T-helper 17 cell (primary cell): ENCODE measurements at regions not wholly inside any gene's neighbourhood (a gene's known extent, or its start where the extent isn't known, plus 50 kb on each side); places are given as distances from the start of the nearest gene placed in this dataset.
A peak's percentile ranks its signal among the peaks of the same experiment; 100 is the strongest.
"Not testable (repeated sequence)": the region's sequence is repeated elsewhere in the genome, so short reads cannot be mapped to it uniquely, and the experiment has no call there.

Experiments
- ATAC-seq: fragments of 150-1000 bp; cut with Tn5 transposase; 2 replicates; pipeline ENCODE4 v1.10.0; 2021; ENCODE audit warnings: mild to moderate bottlenecking, moderate library complexity
- DNase-seq, 3 donors: peaks; one replicate each; pipeline versions ENCODE4 v3.0.0 to v3.0.0-alpha.2; 2020 to 2021
- H3K9me3 ChIP-seq: one replicate; pipeline ENCODE4 v1.7.0; 2013; ENCODE audit warnings: low read length, mild to moderate bottlenecking; ENCODE audit not compliant: control insufficient read depth, poor library complexity, severe bottlenecking
- H3K27ac Mint-ChIP-seq: one replicate; pipeline ENCODE4 v1.8.0; 2022; ENCODE audit warnings: mild to moderate bottlenecking, moderate library complexity, mixed read lengths
- H3K27me3 Mint-ChIP-seq: one replicate; pipeline ENCODE4 v1.8.0; 2022; ENCODE audit warnings: mixed read lengths
- H3K36me3 Mint-ChIP-seq: one replicate; pipeline ENCODE4 v1.8.0; 2022; ENCODE audit warnings: low read depth, mixed read lengths
- H3K4me1 Mint-ChIP-seq: one replicate; pipeline ENCODE4 v1.8.0; 2022; ENCODE audit warnings: mild to moderate bottlenecking, mixed read lengths
- H3K4me3 Mint-ChIP-seq: one replicate; pipeline ENCODE4 v1.8.0; 2022; ENCODE audit warnings: mild to moderate bottlenecking, moderate library complexity, mixed read lengths

DNA sequence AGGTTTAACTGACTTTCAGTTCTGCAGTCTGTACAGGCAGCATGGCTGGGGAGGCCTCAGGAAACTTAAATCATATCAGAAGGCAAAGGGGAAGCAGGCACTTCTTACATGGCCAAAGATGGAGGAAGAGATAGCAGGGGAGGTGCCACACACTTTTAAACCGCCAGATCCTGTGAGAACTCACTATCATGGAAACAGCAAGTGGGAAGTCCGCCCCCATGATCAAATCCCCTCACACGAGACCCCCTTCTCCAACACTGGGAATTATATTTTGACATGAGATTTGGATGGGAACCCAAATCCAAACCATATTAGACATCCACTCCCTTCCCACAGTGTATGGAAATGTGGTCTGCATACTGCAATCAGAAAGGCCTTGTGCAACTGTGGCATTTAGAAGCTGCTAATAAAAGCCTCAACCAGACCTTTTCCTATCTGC, 148.2 kb downstream of the FCRL5 start:
- peaks cover 67% of the 10 kb centered on the region for H3K27me3 Mint-ChIP-seq
- DNase-seq (no peak), ATAC-seq (no peak)
- no peaks in the 10 kb centered on the region for H3K9me3 ChIP-seq
- no peaks in the 10 kb centered on the region for H3K36me3 Mint-ChIP-seq
- H3K4me1 Mint-ChIP-seq = no peaks in the 10 kb centered on the region
- no peak overlapping the region for H3K27ac Mint-ChIP-seq
- no peak overlapping the region for H3K4me3 Mint-ChIP-seq

DNA sequence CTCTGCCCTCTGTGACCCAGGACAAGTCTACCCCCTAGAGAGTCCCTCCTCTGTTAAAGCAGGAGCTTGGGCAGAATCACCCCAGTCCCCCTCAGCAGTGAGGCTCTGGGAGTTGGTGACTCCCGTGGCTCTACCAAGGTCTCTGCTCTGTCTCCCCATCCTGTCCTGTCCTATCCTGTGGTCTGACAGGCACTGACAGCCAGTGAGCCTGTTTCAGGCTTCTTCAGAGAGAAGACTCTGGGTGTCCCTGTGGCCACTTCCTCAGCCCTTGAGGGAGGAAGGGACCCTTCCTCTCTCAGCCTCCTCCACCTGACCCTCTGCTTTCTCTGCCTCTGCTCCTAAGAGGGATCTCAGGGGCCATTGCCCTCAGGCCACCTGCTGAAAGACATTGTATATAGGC, 148.7 kb downstream of the FCRL5 start:
- no peak for ATAC-seq

DNA sequence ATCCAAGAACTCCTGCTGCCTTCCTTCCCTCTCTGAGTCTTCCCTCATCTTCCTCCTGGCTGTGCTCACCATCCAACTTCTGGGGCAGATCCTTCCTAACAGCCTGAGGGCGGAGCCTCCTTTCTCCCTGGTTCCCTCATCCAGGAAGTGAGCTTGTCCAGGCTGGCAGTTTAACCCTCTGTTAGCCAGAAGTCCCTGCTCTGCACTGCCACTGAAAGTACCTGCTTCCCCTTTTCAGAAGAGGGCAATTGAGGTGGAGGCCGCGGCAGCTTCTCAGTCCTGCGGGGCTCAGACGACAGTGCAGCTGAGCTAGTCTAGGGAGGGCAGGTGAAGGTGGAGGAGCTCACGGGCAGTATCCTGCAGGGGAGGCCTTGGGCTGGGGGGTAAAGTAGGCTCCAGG, 149.1 kb downstream of the FCRL5 start:
- ATAC-seq = no peak
- Mint-ChIP-seq H3K4me1 (no peaks in the 10 kb centered on the region), H3K36me3 (no peaks in the 10 kb centered on the region), H3K27me3 (peaks cover 72% of the 10 kb centered on the region), H3K4me3 (no peak overlapping the region), H3K27ac (no peak overlapping the region)
- no peak for DNase-seq
- H3K9me3 ChIP-seq = no peaks in the 10 kb centered on the region

More for the DNA sequence above, 148.7 kb downstream of the FCRL5 start:
- no peaks in the 10 kb centered on the region for H3K36me3 Mint-ChIP-seq
- no peaks in the 10 kb centered on the region for H3K9me3 ChIP-seq
- no peak for DNase-seq
- no peaks in the 10 kb centered on the region for H3K4me1 Mint-ChIP-seq
- no peak overlapping the region for H3K4me3 Mint-ChIP-seq
- H3K27ac Mint-ChIP-seq = no peak overlapping the region
- peaks cover 68% of the 10 kb centered on the region for H3K27me3 Mint-ChIP-seq

- DNase-seq = no peak
- Mint-ChIP-seq H3K27me3 (peaks cover 80% of the 10 kb centered on the region), H3K27ac (no peak overlapping the region), H3K36me3 (no peaks in the 10 kb centered on the region), H3K4me1 (no peaks in the 10 kb centered on the region), H3K4me3 (no peak overlapping the region)
- H3K9me3 ChIP-seq = no peaks in the 10 kb centered on the region
- no peak for ATAC-seq
Measured at GRCh38 chr1:157400766-157401165, 151.5 kb downstream of the FCRL5 start.

DNA sequence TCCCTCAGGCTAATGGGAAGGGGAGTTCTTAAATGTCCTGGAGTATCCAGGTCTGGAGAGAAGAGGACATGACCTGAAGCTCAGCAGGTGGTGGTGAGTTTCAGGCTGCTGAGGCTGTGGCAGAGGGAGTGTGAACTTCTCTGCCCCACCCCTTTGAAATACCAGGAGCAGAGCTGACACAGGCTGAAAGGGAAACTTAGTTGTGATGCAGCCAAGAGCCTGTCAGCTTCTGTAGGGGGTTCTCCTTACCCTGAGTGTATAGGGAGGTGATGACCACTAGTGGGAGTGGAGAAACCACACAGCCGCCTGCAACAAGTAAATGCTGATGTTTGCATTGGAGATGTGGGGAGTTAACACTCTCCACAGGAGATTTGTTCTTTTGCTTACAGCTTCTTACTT, 152.3 kb downstream of the FCRL5 start:
- DNase-seq = no peak
- no peak overlapping the region for H3K4me3 Mint-ChIP-seq

DNA sequence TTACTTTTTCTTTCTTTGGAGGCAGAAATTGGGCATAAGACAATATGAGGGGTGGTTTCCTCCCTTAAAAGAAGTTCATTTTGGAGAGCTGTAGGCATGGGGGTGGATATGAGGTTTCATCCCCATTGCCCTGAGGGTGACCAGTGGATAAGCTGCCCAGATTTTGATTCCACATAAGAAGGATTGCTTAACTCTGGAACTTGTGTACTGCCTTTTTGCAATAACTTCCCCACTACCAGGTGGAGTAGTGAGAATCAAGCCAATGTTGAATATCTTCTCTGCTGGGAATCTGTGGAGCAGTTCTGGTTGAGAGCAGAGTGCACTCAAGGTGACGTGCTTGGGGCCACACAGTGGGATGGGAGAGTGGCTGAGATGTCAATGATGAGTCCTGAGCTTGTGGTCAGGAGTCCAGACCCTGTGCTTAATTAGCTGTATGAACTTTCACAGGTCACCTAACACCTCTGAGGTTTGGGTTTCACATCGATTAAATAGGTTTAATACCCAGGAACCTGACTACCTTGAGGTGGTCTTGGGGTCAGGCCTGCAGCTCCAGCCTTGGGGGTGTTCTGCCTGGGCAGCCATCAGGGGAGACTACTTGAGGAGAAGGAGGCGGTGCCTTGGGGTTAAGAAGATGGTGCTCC, 152.9 kb downstream of the FCRL5 start:
- Mint-ChIP-seq H3K36me3 (peaks cover 2% of the 10 kb centered on the region), H3K27ac (no peak overlapping the region), H3K27me3 (peaks cover 83% of the 10 kb centered on the region), H3K4me3 (no peak overlapping the region), H3K4me1 (no peaks in the 10 kb centered on the region)
- H3K9me3 ChIP-seq = no peaks in the 10 kb centered on the region
- ATAC-seq = no peak
- DNase-seq = no peak

More for the DNA sequence above, 152.3 kb downstream of the FCRL5 start:
- peaks cover 81% of the 10 kb centered on the region for H3K27me3 Mint-ChIP-seq
- no peaks in the 10 kb centered on the region for H3K36me3 Mint-ChIP-seq
- no peaks in the 10 kb centered on the region for H3K4me1 Mint-ChIP-seq
- no peak overlapping the region for H3K27ac Mint-ChIP-seq
- no peak for ATAC-seq
- H3K9me3 ChIP-seq = no peaks in the 10 kb centered on the region

- H3K9me3 ChIP-seq = no peaks in the 10 kb centered on the region
- no peaks in the 10 kb centered on the region for H3K4me1 Mint-ChIP-seq
- no peak overlapping the region for H3K27ac Mint-ChIP-seq
- DNase-seq (no peak), ATAC-seq (no peak)
- H3K27me3 Mint-ChIP-seq = peaks cover 86% of the 10 kb centered on the region
- H3K4me3 Mint-ChIP-seq = no peak overlapping the region
- peaks cover 2% of the 10 kb centered on the region for H3K36me3 Mint-ChIP-seq
Measured at GRCh38 chr1:157390651-157391050, 161.7 kb downstream of the FCRL5 start.

- DNase-seq (no peak), ATAC-seq (no peak)
- Mint-ChIP-seq H3K4me3 (no peak overlapping the region), H3K27ac (no peak overlapping the region), H3K36me3 (no peaks in the 10 kb centered on the region), H3K27me3 (peaks cover 71% of the 10 kb centered on the region), H3K4me1 (no peaks in the 10 kb centered on the region)
- no peaks in the 10 kb centered on the region for H3K9me3 ChIP-seq
Measured at GRCh38 chr1:157388057-157388456, 164.3 kb downstream of the FCRL5 start.

GRCh38 chr1:157384258-157384657, 168.1 kb downstream of the FCRL5 start:
- Mint-ChIP-seq H3K27ac (no peak overlapping the region), H3K36me3 (no peaks in the 10 kb centered on the region), H3K4me1 (peaks cover 2% of the 10 kb centered on the region), H3K4me3 (no peak overlapping the region), H3K27me3 (peaks cover 73% of the 10 kb centered on the region)
- ATAC-seq = no peak
- H3K9me3 ChIP-seq = no peaks in the 10 kb centered on the region
- no peak for DNase-seq

DNA sequence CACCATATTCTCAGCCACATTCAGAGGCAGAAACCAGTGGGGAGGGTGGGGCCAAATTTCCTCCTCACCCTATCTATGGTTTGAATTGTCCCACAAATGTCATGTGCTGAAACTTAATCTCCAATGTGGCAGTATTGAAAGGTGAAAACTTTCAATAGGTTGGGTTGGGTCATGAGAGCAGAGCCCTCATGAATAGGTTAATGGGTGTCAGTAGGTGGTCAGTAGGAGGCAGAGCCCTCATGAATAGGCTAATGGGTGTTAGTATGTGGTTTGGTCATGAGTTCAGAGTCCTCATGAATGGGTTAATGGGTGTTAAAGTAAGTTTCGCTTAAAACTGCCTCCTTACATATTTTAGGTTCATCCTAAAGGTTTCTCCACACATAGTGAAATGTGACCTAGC, 170.0 kb downstream of the FCRL5 start:
- no peaks in the 10 kb centered on the region for H3K9me3 ChIP-seq
- peaks cover 66% of the 10 kb centered on the region for H3K27me3 Mint-ChIP-seq
- H3K4me1 Mint-ChIP-seq = peaks cover 2% of the 10 kb centered on the region
- no peak overlapping the region for H3K4me3 Mint-ChIP-seq
- H3K36me3 Mint-ChIP-seq = no peaks in the 10 kb centered on the region
- ATAC-seq = no peak
- no peak overlapping the region for H3K27ac Mint-ChIP-seq
- DNase-seq = no peak

GRCh38 chr1:157380523-157380922, 171.8 kb downstream of the FCRL5 start:
- Mint-ChIP-seq H3K4me1 (peaks cover 2% of the 10 kb centered on the region), H3K36me3 (no peaks in the 10 kb centered on the region), H3K27ac (no peak overlapping the region), H3K27me3 (peaks cover 71% of the 10 kb centered on the region), H3K4me3 (no peak overlapping the region)
- DNase-seq (no peak), ATAC-seq (no peak)
- H3K9me3 ChIP-seq = no peaks in the 10 kb centered on the region

DNA sequence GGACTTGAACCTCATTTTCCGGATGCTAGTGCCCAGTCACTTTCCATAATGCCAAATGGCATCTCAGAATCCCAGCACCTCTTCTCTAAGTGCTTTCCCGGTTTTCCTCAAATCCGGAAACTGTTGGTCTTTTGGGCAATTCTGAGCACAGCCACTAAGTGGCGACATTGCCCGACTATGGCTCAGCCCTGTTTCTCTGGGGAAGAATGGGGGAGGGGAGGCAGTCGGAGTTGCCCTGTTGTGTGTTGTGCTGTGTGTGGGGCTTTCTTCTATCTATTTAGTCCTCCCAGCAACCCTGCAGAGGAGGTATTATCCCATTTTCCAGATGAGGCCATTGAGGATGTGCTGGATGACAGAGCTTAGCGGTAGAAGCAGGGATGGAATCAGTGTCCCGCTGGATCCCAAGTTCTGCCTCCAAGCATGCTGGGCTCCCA, 175.0 kb downstream of the FCRL5 start:
- H3K27me3 Mint-ChIP-seq = peaks cover 79% of the 10 kb centered on the region
- not testable (repeated sequence) for H3K36me3 Mint-ChIP-seq, H3K4me1 Mint-ChIP-seq, H3K27ac Mint-ChIP-seq, H3K9me3 ChIP-seq, ATAC-seq, H3K4me3 Mint-ChIP-seq, DNase-seq

DNA sequence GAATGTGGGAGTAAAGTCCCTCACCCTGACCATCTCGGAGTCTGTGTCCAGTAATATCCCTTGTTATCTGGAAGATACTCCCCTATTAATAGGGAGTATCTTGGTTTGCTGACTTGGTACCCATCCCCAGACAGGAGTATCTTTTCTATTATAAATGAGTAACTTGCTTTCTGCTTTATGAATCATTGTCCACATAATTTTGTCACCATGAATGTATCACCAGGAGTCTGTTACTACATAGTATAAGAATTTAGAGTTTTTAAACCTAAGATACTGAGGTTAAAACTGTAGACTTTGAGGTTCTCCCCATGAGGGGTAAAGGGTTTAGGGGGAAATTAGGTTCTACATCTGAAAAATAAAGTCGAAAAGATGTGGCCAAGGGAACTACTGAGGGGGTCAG, 175.6 kb downstream of the FCRL5 start:
- ATAC-seq = no peak
- DNase-seq = no peak
- Mint-ChIP-seq H3K27ac (no peak overlapping the region), H3K4me3 (no peak overlapping the region), H3K27me3 (peaks cover 78% of the 10 kb centered on the region), H3K4me1 (peaks cover 2% of the 10 kb centered on the region), H3K36me3 (no peaks in the 10 kb centered on the region)
- H3K9me3 ChIP-seq = no peaks in the 10 kb centered on the region

- H3K36me3 Mint-ChIP-seq, H3K27ac Mint-ChIP-seq, ATAC-seq, H3K4me1 Mint-ChIP-seq, DNase-seq, H3K9me3 ChIP-seq: not testable (repeated sequence)
- Mint-ChIP-seq H3K4me3 (peak overlapping the region; percentile 36), H3K27me3 (peaks cover 70% of the 10 kb centered on the region)
Measured at GRCh38 chr1:157372311-157372710, 180.0 kb downstream of the FCRL5 start.
